HG03457 (cell line): ENCODE measurements at regions not wholly inside any gene's neighbourhood (a gene's known extent, or its start where the extent isn't known, plus 50 kb on each side); places are given as distances from the start of the nearest gene placed in this dataset.
"Not testable (repeated sequence)": the region's sequence is repeated elsewhere in the genome, so short reads cannot be mapped to it uniquely, and the experiment has no call there.

Source experiments
- ATAC-seq: cut with Tn5 transposase; IDR thresholded peaks from one replicate; pipeline ENCODE4 v1.9.1; 2021; ENCODE audit warnings: moderate number of reproducible peaks; ENCODE audit not compliant: unreplicated experiment

- no peak for ATAC-seq
Observed at GRCh38 chr3:192013110-192013509, 552.1 kb downstream of the PYDC2 start.

DNA sequence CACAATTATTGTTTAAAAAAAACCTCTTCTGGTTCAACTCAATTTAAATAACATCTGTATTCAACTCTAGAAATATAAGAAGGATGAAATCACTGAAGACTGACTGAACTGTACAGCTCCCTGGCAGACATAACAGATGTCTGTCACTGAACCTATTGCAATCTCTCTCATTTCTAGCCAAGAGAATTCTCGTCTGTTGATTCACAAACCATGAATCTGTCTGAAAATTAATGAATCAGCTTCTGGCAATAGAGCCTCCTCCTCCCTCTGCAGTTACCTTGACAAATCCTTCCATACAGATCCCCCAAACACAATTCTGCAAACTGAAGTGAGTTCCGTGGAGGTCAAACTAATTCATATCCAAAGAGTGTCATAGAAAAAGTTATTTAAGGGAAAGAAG, 561.4 kb downstream of the PYDC2 start:
- no peak for ATAC-seq

- no peak for ATAC-seq
Observed at GRCh38 chr3:192024751-192025150, 563.8 kb downstream of the PYDC2 start.

GRCh38 chr3:192026661-192027060, 565.7 kb downstream of the PYDC2 start:
- no peak for ATAC-seq

- no peak for ATAC-seq
Observed at GRCh38 chr3:192031941-192032340, 571.0 kb downstream of the PYDC2 start.

DNA sequence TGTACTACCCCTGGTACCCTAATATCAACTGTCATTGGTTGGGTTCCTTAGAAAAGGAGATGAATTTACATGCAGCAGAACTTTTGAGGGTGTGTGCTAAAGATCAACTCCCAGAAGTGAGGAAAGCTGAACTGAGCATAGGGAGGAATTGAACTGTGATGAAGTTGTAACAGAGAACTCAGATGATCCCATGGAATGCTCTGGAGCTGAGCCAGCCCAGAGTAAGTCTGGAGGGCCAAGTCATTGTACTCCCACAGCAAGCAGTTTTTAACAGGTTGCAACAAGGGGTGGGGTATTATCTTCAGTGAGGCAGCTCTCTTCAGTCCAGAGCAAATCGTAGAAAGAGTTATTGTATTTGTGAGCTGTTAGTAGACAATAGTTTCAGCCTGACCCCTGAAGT, 572.3 kb downstream of the PYDC2 start:
- ATAC-seq = no peak

GRCh38 chr3:192038726-192039125, 577.8 kb downstream of the PYDC2 start:
- ATAC-seq = no peak

- ATAC-seq = no peak
Observed at GRCh38 chr3:192039593-192039992, 578.6 kb downstream of the PYDC2 start.

- no peak for ATAC-seq
Observed at GRCh38 chr3:192040282-192041043, 579.5 kb downstream of the PYDC2 start.

GRCh38 chr3:192042116-192042515, 581.2 kb downstream of the PYDC2 start:
- peak; percentile 96 for ATAC-seq

DNA sequence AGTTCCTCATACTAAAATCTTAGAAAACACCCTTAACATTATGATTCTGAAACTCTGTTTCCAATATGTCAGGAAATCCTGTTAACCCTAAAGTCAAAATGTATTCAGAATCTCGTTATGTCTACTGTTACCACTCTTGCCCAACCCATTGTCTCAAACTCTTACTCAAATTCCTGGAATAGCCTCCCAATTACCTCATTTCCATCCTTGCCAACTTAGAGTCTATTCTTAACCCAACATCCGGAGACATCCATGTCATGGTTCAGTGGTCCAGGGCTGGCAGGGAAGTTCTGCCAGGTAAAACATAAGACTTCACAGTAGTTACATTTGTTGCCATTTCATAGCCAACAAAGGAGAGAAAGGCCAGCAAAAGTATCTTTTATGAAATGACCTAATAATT, 593.9 kb downstream of the PYDC2 start:
- no peak for ATAC-seq

DNA sequence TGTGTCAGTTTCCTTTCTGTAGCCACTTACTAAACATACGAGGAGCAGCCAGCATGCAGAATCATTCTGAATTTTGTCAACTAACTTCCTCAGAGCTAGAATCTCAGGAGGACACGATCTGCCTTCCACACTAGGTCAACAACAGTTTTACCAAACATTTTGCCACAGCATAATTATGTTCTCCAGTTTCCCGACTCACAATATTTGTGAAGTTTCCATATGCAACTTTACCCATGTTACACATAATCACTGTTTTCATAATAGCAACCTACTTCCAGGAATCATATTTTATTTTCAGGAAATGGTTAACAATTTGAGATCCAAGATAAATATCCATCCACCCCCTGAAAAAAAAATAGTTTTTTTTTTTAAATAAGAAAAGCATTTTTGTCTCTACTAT, 595.0 kb downstream of the PYDC2 start:
- ATAC-seq = no peak

- no peak for ATAC-seq
Observed at GRCh38 chr3:192057261-192057660, 596.3 kb downstream of the PYDC2 start.

DNA sequence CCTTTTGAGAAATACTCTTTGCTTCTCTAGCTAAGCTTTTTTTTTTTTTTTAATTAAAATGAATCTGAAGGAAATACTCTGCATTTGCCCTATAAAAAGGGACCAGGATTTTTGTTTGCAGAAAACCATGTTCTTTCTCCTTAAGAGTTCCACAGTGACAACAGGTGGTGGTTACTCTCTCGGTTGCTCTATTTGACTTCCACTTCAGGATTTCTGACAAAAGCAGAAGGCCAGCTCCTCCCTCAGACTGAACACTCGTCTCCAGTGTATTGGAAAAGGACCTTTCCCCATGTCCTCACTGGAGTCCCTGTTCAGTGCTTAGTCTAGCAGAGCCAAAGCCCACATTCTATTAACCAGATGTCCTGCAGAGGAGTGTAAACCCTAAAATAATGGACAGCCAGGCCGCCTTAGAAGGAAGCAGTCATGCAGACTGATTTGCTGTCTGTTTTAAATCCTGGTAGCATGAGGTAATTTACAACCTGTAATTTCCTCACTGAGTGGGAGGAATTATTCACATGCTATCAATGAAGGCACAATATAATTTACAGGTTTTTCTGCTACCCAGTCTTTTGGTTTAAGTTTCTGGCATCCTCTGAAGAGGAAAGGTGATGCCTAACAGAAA, 599.3 kb downstream of the PYDC2 start:
- no peak for ATAC-seq

GRCh38 chr3:192061426-192061825, 600.5 kb downstream of the PYDC2 start:
- ATAC-seq = no peak

DNA sequence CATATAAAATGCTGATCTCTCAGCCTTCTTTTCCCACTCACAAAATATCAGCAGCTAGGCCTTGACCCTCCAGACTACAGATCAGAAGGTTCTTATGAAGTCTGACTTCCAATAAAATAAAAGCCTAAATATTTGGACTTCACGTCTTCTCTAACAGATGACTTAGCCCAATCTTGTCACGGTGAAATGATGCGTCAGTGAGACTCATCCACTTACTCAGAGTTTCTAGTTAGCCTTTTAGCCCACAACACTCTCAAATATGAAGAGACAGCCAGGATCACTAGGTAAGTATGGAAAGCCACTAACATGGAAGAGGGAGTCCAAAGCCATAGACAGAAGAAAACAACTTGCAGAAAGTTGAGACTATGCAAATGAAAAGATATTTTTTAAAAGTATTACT, 601.2 kb downstream of the PYDC2 start:
- ATAC-seq = no peak

GRCh38 chr3:192063570-192063969, 602.6 kb downstream of the PYDC2 start:
- no peak for ATAC-seq

DNA sequence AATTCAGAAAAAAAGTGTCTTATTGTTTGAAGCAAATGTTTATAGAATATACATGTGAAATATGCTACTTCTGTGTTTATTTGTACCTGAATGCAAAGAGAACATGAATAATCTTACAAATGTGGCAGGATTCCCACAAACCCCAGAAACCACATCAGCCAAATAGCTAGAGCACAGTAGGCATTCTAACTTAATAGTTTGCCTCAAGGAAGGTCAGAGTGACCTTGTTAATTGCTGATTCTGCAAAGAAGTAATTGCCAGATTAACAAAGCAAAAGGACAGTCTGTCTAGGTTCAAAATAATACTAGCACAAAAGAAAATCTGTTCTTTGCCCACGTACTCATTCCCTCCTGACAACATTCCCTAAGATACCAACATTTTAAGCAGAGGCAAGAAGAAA, 604.0 kb downstream of the PYDC2 start:
- ATAC-seq = no peak

DNA sequence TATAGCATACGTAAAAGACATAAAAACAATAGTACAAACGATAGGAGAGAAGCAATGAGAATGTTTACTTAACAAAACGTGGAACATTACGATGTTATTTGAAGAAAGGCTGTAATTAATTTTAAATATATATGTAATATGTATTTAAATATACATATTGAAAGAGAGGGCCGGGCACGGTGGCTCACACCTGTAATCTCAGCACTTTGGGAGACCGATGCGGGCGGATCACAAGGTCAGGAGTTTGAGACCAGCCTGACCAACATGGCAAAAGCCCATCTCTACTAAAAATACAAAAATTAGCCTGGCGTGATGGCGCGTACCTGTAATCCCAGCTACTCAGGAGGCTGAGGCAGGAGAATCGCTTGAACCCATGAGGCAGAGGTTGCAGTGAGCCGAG, 605.3 kb downstream of the PYDC2 start:
- ATAC-seq = not testable (repeated sequence)

GRCh38 chr3:192068464-192069254, 607.7 kb downstream of the PYDC2 start:
- ATAC-seq = no peak

DNA sequence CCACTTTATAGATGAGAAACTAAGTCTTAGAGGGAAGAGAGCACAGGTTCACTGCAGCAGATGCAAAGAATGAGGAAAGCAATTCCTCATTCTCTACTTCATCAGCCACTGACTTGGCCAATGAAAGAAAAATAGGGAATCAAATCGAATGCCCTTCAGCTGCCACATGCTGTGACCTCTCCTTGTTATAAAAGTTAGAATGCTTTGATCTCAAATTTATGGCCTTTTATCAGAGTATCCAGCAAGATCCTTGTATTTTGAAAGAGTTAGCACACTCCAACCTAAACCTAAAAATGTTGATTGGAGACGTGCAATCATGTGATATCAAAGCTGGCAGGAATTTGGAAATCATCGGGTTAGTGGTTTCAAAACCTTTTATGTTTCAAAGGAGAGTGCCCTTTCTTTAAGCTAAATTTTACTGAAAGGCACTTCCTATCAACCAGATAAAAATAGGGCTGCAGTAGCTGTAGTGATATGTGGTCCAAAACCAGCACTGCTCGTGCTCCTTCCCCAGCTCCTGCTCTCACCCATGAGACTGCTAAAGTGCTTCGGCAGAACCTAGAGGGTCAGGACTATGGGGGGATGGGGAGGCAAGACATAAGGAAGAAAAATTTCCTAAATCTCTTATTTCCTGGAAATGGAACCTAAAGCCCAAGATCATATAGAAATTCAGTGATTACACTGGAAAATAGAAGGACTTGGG, 617.0 kb downstream of the PYDC2 start:
- ATAC-seq = no peak
